ELR (cell line): ENCODE measurements at regions not wholly inside any gene's neighbourhood (a gene's known extent, or its start where the extent isn't known, plus 50 kb on each side); places are given as distances from the start of the nearest gene placed in this dataset.

Source experiments
- DNase-seq: peaks from one replicate; pipeline ENCODE4 v3.0.0-alpha.2; 2015; ENCODE audit warnings: low read depth

DNA sequence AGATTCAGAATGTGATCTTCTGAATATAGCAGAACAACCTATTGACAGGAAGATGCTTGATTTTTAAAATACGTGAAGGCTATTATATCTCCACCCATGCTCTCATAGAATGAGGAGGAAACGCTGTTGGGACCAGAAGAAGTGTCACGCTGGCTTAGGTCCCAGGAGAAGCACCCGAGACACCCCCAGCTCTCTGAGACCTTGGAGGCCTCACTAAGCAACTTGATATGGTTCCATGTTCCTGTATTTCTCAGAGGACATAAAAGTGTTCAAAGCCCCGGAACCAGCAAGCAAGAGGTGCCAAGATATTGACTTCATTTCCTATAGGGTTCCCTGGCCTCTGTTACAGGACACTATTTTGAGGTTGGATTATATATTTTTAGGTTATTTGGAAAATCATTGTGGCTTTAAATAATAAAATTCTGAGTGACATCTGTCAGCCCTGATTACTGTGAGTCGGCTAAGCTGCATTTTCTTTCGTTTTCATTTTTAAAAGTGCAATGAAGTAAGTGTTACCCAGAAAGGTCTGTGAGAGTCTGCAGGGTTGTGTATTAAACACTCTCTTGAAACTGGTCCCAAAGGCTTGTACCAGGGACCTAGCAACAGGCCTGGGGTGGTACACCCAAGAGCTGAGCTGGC, 400.0 kb downstream of the SOX9 start:
- no peak for DNase-seq

DNA sequence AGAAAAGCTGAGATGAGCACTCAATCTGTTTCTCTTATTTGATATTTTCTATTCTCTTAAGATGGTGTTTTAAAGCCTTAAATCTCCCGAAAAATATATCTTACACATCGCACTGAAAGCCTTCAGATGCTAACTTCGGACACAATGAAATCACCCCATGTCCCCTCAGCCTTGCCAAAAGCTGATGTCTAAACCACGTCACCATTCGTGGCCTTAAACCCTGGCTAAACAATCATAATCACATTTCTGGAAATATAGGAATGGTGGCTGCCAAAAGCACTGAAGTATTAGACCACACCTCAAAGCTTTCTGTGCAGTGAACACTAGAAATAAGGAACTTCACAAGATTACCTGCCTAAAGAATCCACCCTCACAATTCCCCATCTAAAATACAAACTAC, 402.7 kb downstream of the SOX9 start:
- DNase-seq = no peak

DNA sequence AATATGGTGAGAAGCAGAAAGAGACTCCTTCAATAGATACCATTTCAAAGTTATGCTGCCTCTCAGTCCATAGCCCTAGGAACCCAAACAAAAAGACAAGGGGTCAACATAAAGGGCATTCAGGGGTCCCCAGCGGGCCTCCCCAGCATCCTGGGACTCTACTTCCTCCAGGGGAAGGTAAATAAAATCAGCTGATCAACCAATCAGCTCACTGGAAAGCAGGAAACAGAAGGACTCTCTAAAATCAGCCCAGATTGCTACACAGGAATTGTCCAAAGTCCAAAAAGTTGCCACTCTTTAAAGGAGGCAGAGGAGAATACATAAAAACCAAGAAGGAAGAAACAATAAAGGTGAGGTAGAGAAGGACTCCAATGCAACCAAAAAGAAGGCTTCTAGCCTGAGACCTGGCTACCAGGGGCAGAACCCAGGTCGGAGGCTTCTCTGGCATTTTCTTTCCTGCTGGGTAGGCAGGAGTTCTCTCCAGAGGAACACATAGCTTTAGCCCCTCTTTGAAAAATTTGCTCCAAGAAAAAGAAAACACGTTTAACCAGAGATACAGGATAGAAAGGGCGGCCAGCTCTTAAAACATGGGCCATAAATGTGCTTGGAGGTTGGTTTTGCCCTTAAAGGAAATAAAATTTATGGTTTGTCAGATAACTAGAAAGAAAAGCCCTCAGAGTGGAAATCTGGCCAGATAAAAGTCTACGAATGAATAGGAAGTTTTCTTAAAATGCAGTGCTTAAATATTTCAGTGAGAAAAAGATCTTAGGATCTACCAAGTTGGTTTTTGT, 404.6 kb downstream of the SOX9 start:
- no peak for DNase-seq

DNA sequence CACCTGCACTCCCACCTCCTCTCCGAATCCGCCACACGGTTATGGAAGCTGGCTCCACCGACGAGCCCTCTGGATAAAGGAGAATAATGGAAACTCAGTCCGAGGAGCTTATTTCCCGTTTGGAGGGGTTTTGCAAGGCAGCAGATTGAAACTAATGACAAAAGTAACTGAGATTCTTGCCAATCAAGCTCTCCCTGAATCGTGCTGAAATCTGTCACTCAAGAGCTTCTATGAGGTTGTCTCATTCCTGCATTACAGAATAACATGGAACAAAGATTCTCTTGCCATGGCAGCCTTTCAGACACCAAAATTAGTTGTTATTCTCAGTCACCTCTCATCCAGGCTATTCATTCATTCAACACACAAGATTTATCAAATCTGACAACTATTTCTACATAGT, 405.9 kb downstream of the SOX9 start:
- DNase-seq = no peak

DNA sequence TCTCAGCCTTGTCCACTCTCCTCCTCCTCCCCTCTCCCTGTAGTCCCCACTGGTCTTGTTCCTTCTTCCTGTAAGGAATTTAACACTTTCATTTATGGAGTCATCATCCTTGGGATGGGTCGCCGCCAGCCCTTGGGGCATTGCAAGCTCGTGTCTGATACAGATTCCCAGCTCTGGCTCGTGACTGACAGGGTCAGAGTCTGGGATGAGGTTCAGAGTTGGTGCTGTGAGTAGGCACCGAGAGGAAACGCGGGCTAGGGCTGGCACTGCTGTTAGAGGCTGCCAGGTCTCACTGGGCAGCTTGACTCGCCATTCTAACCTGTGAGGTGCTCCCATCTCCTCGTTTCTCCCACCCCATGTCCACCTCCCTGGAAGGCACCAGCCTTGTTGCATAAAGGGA, 407.0 kb downstream of the SOX9 start:
- DNase-seq = no peak

DNA sequence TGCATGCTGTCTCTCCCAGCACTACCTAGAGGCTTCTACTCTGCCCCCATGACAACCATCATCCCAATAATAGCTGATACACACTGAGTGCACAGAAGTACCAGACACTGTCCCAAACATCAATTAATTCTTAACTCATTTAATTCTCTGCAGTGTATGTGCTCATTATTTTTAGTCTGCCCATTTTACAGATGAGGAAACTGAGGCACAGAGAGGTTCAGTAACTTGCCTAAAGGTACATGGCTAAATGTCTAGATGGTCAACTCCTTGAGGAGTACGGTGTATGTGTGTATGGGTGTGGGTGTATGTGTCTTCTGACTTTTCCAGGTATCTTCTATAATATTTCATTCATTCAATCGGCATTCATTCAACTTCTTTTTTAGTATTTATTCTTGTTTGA, 407.9 kb downstream of the SOX9 start:
- DNase-seq = no peak

DNA sequence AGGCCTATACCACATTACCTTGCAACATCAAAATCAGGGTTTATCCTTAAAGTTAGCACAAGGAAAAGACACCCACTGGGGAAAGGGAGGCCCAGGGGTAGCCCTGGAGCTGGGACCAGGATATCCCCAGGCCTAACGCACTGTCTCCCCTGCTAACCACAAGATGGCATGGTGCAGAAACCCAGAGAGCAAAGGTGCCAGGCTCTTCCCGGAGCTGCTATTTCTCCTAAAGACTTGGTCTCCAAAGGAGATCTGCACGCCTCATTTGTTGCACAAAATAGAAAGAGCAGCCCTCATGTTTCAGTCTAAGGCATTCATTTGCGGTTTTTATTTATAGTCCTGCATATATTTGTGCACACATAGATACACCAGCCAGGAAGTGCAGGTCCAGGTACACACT, 408.6 kb downstream of the SOX9 start:
- no peak for DNase-seq

DNA sequence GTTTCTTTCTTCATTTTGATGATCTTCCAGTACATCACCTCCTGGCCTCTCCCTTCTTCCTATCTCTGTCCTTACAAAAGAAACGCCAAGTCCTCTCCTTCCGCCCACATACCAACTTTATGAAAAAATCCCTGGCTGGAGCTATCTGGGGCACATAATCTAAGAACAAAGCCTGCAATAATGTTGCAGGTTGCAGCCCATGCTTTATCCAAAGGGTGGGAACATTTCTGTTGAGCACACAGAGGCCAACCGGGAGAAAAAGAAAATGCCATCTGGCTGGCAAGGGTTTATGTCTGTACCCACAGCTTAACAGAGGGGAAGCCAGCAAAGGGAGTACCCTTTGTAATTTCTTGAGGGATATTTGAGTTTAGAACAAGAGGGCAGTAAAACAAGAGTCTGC, 409.6 kb downstream of the SOX9 start:
- no peak for DNase-seq

DNA sequence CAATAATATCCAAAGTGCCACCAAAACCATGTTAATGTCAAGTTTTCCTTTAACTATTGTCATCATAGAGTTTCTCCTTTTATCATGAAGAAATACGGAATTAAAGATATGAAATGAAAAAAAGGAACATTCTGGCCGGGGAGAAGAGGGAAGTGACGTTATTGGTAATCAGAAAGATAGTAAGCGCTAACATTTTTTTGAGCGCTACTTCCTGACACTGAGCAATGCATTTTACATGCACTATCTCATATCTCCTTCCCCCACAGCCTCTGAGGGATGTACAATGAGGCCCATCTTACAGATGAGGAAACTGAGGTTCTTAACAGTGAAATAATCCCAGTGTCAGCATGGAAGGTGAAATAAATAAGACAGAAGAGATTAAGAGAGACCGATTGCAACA, 410.9 kb downstream of the SOX9 start:
- DNase-seq = no peak

DNA sequence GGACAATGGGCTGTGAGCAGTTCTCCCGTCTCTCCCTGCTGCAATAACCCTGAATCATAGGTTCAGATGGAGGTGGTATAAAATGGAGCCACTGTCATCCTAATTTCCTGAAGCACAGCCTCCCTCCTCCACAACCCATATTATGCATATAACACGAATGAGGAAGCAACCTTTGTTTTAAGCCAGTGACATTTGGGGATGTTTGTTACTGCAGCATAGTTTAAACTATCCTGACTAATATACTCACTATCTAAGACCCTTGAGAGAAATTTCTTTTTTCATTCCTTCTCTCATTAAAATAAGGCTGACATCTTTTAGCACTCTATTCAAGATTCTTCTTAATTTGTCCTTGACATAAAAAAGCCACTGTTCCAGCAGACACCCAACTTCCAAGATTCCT, 413.4 kb downstream of the SOX9 start:
- DNase-seq = no peak

DNA sequence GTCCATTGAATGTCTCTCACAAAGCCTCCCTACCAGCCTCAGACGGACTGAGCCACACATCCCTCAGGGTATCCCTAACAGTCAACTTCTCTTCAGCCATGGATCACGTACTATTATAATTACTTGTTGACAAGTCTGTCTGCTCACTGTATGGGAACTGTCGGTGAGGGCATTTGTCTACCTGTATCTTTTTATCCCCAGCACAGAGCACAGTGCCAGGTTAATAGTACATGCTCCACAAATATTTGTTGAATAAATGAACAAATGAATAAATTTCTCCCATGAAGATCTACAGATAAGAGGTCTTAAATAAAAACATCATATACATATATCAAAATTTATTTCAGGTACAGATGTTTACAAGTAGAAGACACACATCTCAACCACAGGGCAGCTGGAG, 414.0 kb downstream of the SOX9 start:
- DNase-seq = no peak

DNA sequence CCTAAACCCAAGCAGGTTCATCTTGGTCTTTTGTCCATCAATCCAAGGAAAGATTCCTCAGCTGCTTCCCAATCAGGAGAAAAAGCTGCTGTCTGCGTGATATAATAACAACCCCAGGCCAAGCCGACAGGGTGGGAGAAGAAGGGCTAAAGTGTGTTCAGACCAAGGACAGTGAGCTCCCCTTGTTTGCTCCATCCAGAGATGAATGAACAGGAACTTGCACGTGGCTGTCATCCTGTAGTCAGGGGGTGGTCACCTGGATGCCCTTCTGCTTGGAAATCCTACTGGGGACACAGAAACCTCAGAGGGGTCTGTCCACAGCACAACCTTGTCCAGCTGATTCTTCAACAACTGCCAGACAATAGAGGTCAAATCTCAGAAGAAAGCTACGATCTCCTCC, 414.5 kb downstream of the SOX9 start:
- no peak for DNase-seq

DNA sequence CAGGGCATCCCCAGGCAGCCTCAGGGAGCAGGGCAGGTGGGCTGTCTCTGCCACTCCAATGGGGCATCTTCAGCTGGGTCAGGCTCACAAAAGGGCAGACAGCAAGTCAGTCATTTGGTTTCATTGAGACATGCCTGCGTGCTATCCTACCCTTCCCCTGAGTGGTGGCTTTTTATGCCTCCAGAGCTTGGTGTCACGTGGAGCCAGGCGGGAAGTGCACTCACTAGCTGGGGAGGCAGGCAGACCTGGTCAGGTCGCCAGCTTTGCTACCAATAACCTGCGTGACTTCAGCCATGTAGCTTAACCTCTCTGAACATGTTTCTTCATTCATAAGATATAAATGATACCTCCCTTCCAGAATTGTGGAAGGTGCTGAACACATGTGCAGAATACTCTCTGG, 415.0 kb downstream of the SOX9 start:
- no peak for DNase-seq

DNA sequence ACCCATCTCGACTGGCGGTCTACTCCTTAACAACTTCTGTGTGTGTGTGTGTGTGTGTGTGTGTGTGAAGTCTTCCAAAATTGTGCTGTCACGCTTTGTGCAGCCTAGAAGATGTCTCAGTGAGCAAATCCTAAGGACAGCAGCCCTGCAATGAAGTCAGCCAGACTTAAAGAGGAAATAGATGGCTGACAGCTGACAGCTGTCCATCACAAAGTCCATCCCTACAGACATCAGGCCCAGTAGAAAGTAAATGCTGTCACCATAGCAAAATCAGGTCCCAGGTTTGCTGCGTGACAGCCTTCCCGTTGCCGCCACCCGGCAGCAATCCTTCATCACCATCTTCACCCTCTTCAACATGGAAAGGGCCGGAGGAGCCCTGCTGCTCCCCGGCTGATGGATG, 416.0 kb downstream of the SOX9 start:
- DNase-seq = no peak

DNA sequence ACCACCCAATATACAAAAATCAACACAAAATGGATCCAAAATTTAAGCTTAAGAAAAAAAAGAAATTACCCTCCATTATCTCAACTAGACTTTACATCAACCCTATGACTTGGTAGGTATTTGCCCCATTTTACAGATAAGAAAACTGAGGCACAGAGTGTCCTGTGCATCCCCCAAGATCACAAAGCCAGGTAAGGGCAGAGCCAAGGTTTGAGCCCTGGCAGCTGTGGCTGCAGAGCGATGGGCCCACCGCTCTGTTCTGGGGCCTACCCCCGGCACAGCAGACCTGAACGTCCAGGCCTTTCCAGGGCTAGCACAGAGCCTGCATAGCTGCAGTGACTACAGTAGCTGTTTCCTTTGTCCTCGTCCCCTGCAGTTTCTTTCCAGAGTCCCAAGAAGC, 417.6 kb downstream of the SOX9 start:
- DNase-seq = no peak

DNA sequence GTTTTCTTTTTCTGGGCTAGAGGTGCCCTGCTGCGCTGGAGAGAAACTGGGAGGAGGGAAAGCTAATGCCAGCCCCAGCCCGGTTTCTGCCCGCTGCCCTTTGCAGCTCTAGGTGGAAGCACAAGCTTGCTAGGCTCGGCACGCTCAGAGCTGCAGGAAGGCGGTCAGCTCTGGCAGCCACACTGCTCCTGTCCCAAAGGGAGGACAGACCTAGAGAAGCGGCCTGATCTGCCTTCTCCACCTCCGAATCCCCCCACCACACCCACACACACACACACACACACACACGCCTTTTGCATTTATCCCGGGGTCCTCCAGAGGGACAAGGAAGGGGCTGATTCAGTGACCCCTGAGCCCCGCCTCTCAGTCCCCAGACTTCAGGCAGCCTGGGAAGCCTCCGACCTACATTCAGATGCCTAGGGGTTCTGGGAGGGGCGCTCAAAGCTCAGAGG, 418.1 kb downstream of the SOX9 start:
- no peak for DNase-seq

DNA sequence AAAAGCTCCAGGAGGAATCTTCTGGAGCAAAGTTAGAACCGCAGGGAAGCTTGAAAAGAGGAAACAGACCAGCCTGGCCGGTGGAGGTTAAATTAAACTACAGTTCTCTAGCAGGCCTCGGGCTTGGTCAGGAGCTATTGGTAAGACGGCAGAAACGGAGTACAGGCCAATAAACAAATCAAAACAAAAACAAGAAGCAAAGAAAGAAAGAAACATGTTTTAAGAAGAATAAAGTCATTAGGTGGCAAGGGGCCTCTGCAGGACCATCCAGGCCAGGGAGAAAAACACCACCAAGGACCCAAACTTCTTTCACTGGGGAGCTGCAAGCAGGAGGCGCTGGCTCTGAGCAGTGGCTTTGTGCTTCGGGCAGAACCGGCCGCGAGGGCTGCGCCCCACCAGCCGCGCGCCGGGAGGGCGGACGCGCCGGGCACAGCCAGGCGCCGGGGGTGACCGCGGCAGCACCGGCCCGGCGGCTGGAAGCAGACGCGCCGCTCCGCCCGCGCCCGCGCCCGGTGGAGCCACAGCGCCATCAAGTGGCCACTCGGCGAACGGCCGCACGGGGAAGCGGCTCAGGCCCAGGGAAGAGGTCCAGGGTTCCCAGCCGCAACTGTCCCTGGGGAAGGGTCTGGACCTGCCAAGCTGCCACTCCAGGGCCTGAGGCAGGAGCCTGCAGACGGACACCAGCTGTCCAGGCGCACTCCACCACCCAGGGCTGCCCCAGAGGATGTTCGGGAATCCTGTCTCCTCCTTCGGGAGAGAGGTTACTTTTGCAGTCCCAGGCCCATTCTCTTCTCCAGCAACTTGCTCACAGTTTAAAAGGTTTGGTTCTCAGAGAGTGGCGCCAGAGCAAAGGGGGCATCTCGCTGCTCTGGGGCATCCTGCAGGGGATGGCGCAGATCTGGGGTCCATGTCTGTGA, 419.4 kb downstream of the SOX9 start:
- peak; percentile 89 for DNase-seq

DNA sequence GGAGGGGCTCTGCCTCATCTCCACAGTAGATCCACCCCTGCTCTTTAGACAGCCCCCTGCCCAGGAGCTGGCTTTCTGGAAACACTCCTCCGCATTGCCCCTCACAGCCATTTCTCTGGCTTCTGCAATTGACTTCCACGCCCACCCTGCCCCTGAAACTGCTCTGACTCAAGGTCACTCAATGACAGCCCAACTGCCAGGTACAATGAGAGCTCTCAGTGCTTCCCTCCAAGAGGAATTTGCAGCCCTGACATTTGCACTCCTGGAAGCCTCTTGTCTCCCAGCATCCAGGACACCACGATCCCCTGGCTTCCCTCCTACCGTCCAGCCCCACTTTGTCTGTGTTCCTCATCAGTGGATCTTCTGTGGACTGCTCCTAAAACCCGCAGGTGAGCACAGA, 421.5 kb downstream of the SOX9 start:
- no peak for DNase-seq

DNA sequence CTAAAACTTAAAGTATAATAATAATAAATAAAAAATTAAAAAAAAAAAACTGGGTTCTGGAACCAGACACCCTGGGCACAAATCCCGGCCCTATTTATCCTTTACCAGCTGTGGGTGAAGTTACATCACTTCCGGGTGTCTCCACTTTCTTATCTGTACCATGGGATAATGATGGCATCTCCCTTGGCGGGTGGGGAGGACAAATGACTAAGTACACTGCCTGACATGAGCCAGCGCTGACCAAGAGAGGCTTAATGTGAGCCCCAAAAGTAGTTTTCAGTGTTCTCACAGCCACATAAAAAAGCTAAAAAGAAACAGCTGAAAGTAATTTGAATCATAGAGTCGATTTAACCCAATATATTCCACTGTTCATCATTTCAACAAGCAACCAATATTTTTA, 424.9 kb downstream of the SOX9 start:
- DNase-seq = peak; percentile 17

DNA sequence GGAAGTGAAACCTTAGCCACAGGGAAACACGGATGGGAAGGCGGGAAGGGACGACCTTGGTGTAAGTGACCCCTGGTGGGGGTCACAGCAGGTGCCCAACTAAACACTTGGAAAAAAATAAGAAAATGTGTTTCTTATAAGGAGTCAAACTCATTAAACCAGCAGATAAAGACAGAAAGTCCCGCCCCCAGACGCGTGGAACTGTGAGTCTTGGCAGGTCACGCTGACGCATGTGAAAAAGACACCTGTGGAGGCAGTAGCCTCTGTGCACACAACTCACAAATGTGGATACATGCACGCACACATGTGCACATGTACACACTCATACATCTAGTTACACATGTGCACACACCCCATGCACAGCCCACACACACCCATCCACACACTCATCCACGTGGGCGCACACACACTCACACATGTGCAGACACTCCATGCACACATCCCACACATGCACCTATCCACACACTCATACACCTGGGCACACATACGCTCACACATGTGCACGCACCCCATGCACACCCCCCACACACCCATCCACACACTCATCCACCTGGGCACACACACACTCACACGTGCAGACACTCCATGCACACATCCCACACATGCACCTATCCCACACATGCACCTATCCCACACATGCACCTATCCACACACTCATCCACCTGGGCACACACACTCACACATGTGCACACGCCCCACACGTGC, 432.4 kb downstream of the SOX9 start:
- DNase-seq = no peak

DNA sequence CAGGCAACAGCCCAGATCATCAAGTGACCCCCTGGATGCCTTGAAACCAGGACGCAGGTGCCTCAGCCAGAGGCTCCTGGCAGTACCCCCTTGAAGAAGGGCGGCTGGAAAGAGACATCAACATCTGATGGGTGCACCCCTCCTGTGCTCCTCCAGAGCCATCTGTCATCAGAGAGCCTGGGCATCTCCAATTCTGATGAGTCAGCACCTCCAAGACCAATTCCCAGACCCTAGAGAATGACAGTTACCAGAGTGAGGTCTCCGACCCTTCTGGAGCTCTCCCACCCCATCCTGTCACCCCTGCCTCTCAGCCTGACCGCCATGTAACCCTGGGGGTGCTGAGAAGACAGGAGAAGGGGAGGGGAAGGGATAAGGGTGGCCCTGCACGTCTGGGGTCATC, 433.7 kb downstream of the SOX9 start:
- no peak for DNase-seq

DNA sequence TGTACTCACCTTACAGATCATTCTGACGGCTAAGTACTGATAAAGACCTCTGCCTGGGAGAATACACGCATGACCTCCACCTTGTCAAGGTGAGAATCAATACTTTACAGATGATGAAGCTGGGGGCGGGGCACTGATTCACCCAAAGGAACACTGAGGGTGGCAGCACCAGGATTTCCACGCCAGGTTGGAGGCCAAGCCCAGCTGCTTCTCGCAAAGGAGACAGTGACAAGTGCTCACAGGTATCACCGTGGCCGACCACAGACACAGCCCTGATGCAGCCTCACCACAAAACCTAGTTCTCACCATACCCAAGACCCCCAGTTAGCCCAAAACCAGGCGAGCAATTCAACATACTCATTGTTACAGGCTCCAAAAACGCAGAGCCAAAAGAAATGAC, 434.2 kb downstream of the SOX9 start:
- DNase-seq = no peak
